ENCODE measurements at regions not wholly inside any gene's neighbourhood (a gene's known extent, or its start where the extent isn't known, plus 50 kb on each side); places are given as distances from the start of the nearest gene placed in this dataset.

DNA sequence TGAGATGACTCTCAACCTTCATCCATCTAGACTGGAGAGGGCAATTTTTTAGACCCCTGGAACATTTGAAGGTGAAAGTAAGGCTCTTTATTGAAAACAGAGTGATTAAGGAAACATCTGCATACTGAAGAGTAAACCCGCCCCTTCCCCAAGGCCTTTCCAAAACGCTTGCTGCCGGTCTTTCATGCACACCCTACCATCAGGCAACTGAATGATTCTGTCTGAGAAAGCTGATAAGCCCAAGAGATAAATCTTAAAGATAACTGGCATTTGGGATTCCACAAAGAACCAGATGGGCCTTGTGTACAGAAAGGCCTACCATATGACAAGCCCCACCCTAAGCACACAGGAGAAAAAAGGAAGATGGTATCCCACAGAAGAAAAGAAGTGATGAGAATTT lies 54.4 kb upstream of the PIK3R1 start:
- FAIRE-seq = no peak
- H3K27ac ChIP-seq (ENCODE audit: control insufficient read depth, insufficient read depth) = no peak overlapping the region
- no peak overlapping the region for H3K9ac ChIP-seq (ENCODE audit: control insufficient read depth, insufficient read depth, low read length)
- H2AFZ ChIP-seq (ENCODE audit: control insufficient read depth, low read depth, low read length) = no peak overlapping the region
- TF ChIP-seq, protein P1, sequence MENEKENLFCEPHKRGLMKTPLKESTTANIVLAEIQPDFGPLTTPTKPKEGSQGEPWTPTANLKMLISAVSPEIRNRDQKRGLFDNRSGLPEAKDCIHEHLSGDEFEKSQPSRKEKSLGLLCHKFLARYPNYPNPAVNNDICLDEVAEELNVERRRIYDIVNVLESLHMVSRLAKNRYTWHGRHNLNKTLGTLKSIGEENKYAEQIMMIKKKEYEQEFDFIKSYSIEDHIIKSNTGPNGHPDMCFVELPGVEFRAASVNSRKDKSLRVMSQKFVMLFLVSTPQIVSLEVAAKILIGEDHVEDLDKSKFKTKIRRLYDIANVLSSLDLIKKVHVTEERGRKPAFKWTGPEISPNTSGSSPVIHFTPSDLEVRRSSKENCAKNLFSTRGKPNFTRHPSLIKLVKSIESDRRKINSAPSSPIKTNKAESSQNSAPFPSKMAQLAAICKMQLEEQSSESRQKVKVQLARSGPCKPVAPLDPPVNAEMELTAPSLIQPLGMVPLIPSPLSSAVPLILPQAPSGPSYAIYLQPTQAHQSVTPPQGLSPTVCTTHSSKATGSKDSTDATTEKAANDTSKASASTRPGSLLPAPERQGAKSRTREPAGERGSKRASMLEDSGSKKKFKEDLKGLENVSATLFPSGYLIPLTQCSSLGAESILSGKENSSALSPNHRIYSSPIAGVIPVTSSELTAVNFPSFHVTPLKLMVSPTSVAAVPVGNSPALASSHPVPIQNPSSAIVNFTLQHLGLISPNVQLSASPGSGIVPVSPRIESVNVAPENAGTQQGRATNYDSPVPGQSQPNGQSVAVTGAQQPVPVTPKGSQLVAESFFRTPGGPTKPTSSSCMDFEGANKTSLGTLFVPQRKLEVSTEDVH (IDR thresholded peaks at IDR 0.05; ENCODE audit: low read depth, partially characterized antibody) = no peak
- TF ChIP-seq NFXL1 (IDR thresholded peaks at IDR 0.05; ENCODE audit: borderline replicate concordance) (no peak), FOS (IDR thresholded peaks at IDR 0.05; ENCODE audit: borderline replicate concordance, extremely low read depth, insufficient read length) (no peak), RFX5 (IDR thresholded peaks at IDR 0.05; ENCODE audit: low read depth, low read length) (no peak), STAT3 (IDR thresholded peaks at IDR 0.05; ENCODE audit: low read depth, low read length) (no peak), KLF5 (IDR thresholded peaks at IDR 0.05; ENCODE audit: partially characterized antibody) (no peak), WRNIP1 (IDR thresholded peaks at IDR 0.05; ENCODE audit: borderline replicate concordance, low read depth, low read length) (no peak), RB1 (IDR thresholded peaks at IDR 0.05; ENCODE audit: borderline replicate concordance) (no peak), RAD21 (IDR thresholded peaks at IDR 0.05; ENCODE audit: insufficient read depth, low read depth, low read length) (no peak), EP300 (IDR thresholded peaks at IDR 0.05; ENCODE audit: borderline replicate concordance in 1 of 2, control insufficient read depth in 1 of 2, low read depth in 2 of 2, low read length in 2 of 2) (no peak)
- TF ChIP-seq, protein P2, sequence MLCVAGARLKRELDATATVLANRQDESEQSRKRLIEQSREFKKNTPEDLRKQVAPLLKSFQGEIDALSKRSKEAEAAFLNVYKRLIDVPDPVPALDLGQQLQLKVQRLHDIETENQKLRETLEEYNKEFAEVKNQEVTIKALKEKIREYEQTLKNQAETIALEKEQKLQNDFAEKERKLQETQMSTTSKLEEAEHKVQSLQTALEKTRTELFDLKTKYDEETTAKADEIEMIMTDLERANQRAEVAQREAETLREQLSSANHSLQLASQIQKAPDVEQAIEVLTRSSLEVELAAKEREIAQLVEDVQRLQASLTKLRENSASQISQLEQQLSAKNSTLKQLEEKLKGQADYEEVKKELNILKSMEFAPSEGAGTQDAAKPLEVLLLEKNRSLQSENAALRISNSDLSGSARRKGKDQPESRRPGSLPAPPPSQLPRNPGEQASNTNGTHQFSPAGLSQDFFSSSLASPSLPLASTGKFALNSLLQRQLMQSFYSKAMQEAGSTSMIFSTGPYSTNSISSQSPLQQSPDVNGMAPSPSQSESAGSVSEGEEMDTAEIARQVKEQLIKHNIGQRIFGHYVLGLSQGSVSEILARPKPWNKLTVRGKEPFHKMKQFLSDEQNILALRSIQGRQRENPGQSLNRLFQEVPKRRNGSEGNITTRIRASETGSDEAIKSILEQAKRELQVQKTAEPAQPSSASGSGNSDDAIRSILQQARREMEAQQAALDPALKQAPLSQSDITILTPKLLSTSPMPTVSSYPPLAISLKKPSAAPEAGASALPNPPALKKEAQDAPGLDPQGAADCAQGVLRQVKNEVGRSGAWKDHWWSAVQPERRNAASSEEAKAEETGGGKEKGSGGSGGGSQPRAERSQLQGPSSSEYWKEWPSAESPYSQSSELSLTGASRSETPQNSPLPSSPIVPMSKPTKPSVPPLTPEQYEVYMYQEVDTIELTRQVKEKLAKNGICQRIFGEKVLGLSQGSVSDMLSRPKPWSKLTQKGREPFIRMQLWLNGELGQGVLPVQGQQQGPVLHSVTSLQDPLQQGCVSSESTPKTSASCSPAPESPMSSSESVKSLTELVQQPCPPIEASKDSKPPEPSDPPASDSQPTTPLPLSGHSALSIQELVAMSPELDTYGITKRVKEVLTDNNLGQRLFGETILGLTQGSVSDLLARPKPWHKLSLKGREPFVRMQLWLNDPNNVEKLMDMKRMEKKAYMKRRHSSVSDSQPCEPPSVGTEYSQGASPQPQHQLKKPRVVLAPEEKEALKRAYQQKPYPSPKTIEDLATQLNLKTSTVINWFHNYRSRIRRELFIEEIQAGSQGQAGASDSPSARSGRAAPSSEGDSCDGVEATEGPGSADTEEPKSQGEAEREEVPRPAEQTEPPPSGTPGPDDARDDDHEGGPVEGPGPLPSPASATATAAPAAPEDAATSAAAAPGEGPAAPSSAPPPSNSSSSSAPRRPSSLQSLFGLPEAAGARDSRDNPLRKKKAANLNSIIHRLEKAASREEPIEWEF (IDR thresholded peaks at IDR 0.05; ENCODE audit: insufficient replicate concordance, low read depth, low read length) = no peak
- intact Hi-C loops (cut with micrococcal nuclease; ENCODE audit: unreplicated experiment) = no loop called here
- ChIA-PET POLR2A (no interaction called here), CTCF (no interaction called here), RAD21 (ENCODE audit: unreplicated experiment) (interaction anchor here (0.6 kb wide), 1 partner anchor 232 kb away, joined by 4 read pairs; no protein-coding TSS in a partner anchor), SMC1A (ENCODE audit: uncharacterized antibody, unreplicated experiment) (no interaction called here)
- BruUV-seq (replicated peaks) = no TSS peak
- no peak overlapping the region for H3K4me2 ChIP-seq (ENCODE audit: control insufficient read depth, insufficient read depth)
- no peak overlapping the region for H3K4me3 ChIP-seq
- no peak for ATAC-seq
- H3K36me3 ChIP-seq (ENCODE audit: control insufficient read depth in 2 of 2, insufficient read depth in 2 of 2, low read length in 1 of 2) = no peaks in the 10 kb centered on the region
- H3K9me3 ChIP-seq (replicated peaks; ENCODE audit: control insufficient read depth, insufficient read depth, low read length) = no peaks in the 10 kb centered on the region
- H4K20me1 ChIP-seq (ENCODE audit: control insufficient read depth, insufficient read depth) = no peaks in the 10 kb centered on the region
- H3K4me1 ChIP-seq (ENCODE audit: control insufficient read depth, insufficient read depth, low read length) = no peaks in the 10 kb centered on the region
- in situ Hi-C loops (cut with MboI) = no loop called here
- no peaks in the 10 kb centered on the region for H3K79me2 ChIP-seq (ENCODE audit: control insufficient read depth, insufficient read depth, low read length)
- DNase-seq (ENCODE audit: low read depth, low spot score) = no peak
- WGBS (ENCODE audit: insufficient coverage, insufficient replicate concordance, low lambda C conversion rate, missing lambda C conversion rate) = 29% methylated on average over 3 of the region's 3 CpGs
- H3K27me3 ChIP-seq (replicated peaks in 1 of 2; ENCODE audit: control insufficient read depth in 2 of 2, insufficient read depth in 2 of 2, low read length in 1 of 2) = no peaks in the 10 kb centered on the region
